H1 (cell line): ENCODE measurements at regions not wholly inside any gene's neighbourhood (a gene's known extent, or its start where the extent isn't known, plus 50 kb on each side); places are given as distances from the start of the nearest gene placed in this dataset.

Experiments used
- BCL11A ChIP-seq, 2 experiments: IDR thresholded peaks; one replicate each; pipeline ENCODE4 v1.6.1; 2011; ENCODE audit warnings: low read depth in 2 of 2, low read length in 2 of 2, mild to moderate bottlenecking in 2 of 2
- CHD1 ChIP-seq: IDR thresholded peaks from 2 replicates; pipeline ENCODE4 v1.6.1; 2012; ENCODE audit warnings: low read depth, low read length, improper control_type of control experiment
- CHD7 ChIP-seq: fragments of 300-600 bp; sonication (generic); IDR thresholded peaks from 2 replicates; pipeline ENCODE4 v1.7.1; 2012; ENCODE audit warnings: low read length, moderate library complexity, mild to moderate bottlenecking, inconsistent platforms; ENCODE audit not compliant: insufficient replicate concordance
- NANOG ChIP-seq: IDR thresholded peaks from 2 replicates; pipeline ENCODE4 v1.6.1; 2011; ENCODE audit warnings: low read length, low read depth, mild to moderate bottlenecking, inconsistent platforms; ENCODE audit not compliant: insufficient read depth, poor library complexity, severe bottlenecking
- NRF1 ChIP-seq: IDR thresholded peaks from 2 replicates; pipeline ENCODE4 v1.6.1; 2011; ENCODE audit warnings: mild to moderate bottlenecking, low read depth, low read length, improper control_type of control experiment
- POLR2A ChIP-seq, 2 experiments: IDR thresholded peaks; 1 replicate in 1 of 2; 2 replicates in 1 of 2; pipeline ENCODE4 v1.6.1; 2011; ENCODE audit warnings: low read depth in 2 of 2, low read length in 2 of 2, mild to moderate bottlenecking in 2 of 2; ENCODE audit errors: control extremely low read depth in 1 of 2
- RNF2 ChIP-seq: fragments of 200-900, 300-1000 bp; sonication (generic); IDR thresholded peaks from 2 replicates; pipeline ENCODE4 v1.7.1; 2016; ENCODE audit warnings: borderline replicate concordance, low read depth, mild to moderate bottlenecking, antibody characterized with exemption, low read length; ENCODE audit not compliant: poor library complexity, severe bottlenecking; ENCODE audit errors: missing control alignments
- TCF12 ChIP-seq: IDR thresholded peaks from 2 replicates; pipeline ENCODE4 v1.6.1; 2011; ENCODE audit warnings: low read depth, mild to moderate bottlenecking, low read length
- ZNF274 ChIP-seq: IDR thresholded peaks from 2 replicates; pipeline ENCODE4 v1.7.0; 2012; ENCODE audit warnings: low read length, borderline replicate concordance; ENCODE audit errors: extremely low read depth

- no peak for TF ChIP-seq CHD7
- no peak for TF ChIP-seq BCL11A (IDR thresholded peaks at IDR 0.05; ENCODE audit: low read depth in 2 of 2, low read length in 2 of 2)
- no peak for TF ChIP-seq NANOG
- TF ChIP-seq RNF2: no peak
- no peak for TF ChIP-seq TCF12
- TF ChIP-seq ZNF274: no peak
- no peak for TF ChIP-seq NRF1
- TF ChIP-seq CHD1: no peak
- TF ChIP-seq POLR2A (IDR thresholded peaks at IDR 0.05; ENCODE audit: control extremely low read depth in 1 of 2, low read depth in 2 of 2, low read length in 2 of 2): no peak
Measured at GRCh38 chr16:55154262-55154661, 169.7 kb upstream of the IRX6 start (continued).
